HCT116 (cell line): ENCODE measurements at regions not wholly inside any gene's neighbourhood (a gene's known extent, or its start where the extent isn't known, plus 50 kb on each side); places are given as distances from the start of the nearest gene placed in this dataset.

Source experiments
- CTCF ChIP-seq, 3 experiments: fragments of 200-600 bp in 1 of 3; sonication (generic) in 1 of 3; IDR thresholded peaks in 2 of 3; conservative IDR thresholded peaks in 1 of 3; 2 replicates each; pipeline ENCODE4 v1.5.1; 2012 to 2017; ENCODE audit warnings: low read depth in 2 of 3, low read length in 2 of 3, antibody characterized with exemption in 1 of 3, borderline replicate concordance in 1 of 3, control low read depth in 1 of 3, mild to moderate bottlenecking in 1 of 3, mixed read lengths in 1 of 3, mixed run types in 1 of 3, moderate library complexity in 1 of 3; ENCODE audit not compliant: insufficient read depth in 1 of 3
- EZH2 ChIP-seq: fragments of 200-600 bp; sonication (generic); IDR thresholded peaks from 2 replicates; pipeline ENCODE4 v1.6.1; 2017; ENCODE audit warnings: antibody characterized with exemption, mixed run types
- JUND ChIP-seq: IDR thresholded peaks from 2 replicates; pipeline ENCODE4 v1.6.1; 2012
- POLR2A ChIP-seq: IDR thresholded peaks from 2 replicates; pipeline ENCODE4 v1.7.0; 2011; ENCODE audit warnings: borderline replicate concordance; ENCODE audit not compliant: insufficient read depth, insufficient read length; ENCODE audit errors: extremely low read depth
- POLR2AphosphoS5 ChIP-seq: IDR thresholded peaks from 2 replicates; pipeline ENCODE4 v1.6.1; 2011; ENCODE audit warnings: mild to moderate bottlenecking, low read depth, low read length, moderate library complexity
- TF ChIP-seq, protein P1 (sequence below): IDR thresholded peaks from 2 replicates; pipeline ENCODE4 v1.6.1; 2012; ENCODE audit warnings: low read depth

- TF ChIP-seq CTCF (IDR thresholded peaks at IDR 0.05 in 2 of 3, conservative IDR thresholded peaks at IDR 0.05 in 1 of 3; ENCODE audit: borderline replicate concordance in 1 of 3, insufficient read depth in 1 of 3, low read depth in 2 of 3, low read length in 2 of 3) = no peak
- TF ChIP-seq JUND = no peak
- TF ChIP-seq, protein P1, sequence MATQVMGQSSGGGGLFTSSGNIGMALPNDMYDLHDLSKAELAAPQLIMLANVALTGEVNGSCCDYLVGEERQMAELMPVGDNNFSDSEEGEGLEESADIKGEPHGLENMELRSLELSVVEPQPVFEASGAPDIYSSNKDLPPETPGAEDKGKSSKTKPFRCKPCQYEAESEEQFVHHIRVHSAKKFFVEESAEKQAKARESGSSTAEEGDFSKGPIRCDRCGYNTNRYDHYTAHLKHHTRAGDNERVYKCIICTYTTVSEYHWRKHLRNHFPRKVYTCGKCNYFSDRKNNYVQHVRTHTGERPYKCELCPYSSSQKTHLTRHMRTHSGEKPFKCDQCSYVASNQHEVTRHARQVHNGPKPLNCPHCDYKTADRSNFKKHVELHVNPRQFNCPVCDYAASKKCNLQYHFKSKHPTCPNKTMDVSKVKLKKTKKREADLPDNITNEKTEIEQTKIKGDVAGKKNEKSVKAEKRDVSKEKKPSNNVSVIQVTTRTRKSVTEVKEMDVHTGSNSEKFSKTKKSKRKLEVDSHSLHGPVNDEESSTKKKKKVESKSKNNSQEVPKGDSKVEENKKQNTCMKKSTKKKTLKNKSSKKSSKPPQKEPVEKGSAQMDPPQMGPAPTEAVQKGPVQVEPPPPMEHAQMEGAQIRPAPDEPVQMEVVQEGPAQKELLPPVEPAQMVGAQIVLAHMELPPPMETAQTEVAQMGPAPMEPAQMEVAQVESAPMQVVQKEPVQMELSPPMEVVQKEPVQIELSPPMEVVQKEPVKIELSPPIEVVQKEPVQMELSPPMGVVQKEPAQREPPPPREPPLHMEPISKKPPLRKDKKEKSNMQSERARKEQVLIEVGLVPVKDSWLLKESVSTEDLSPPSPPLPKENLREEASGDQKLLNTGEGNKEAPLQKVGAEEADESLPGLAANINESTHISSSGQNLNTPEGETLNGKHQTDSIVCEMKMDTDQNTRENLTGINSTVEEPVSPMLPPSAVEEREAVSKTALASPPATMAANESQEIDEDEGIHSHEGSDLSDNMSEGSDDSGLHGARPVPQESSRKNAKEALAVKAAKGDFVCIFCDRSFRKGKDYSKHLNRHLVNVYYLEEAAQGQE = no peak
- TF ChIP-seq POLR2A = no peak
- no peak for TF ChIP-seq EZH2
- no peak for TF ChIP-seq POLR2AphosphoS5
Observed at GRCh38 chr13:80469853-80470381, 129.0 kb upstream of the SPRY2 start.
